ENCODE measurements at regions not wholly inside any gene's neighbourhood (a gene's known extent, or its start where the extent isn't known, plus 50 kb on each side); places are given as distances from the start of the nearest gene placed in this dataset.

DNA sequence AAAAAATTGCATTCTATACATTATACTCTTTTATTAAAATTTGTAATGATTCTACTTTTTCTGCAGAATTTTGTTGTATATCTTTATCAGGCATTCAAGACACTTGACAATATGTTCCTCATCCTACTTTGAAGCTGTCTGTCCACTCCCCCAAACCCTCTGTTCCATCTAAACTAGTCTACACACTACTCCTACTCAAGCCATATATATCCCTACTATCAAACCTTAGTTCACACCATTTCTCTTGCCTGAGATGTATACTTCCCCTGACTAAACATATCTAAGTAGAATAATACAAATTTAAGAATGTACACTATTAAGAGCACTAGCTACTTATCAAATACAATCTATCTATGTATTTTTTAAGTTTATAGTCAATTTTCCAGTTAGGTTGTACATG is 107.1 kb upstream of the FTMT start:
- no peak for DNase-seq
- no peak overlapping the region for H2AK5ac ChIP-seq (ENCODE audit: low read depth, low read length)
- no peak overlapping the region for H2BK15ac ChIP-seq (ENCODE audit: low read depth, low read length)
- no peak overlapping the region for H3K56ac ChIP-seq (ENCODE audit: extremely low read depth, insufficient read depth, low read length)
- no peaks in the 10 kb centered on the region for H3K79me1 ChIP-seq (ENCODE audit: low read depth in 1 of 2, low read length in 2 of 2)
- H2AFZ ChIP-seq (replicated peaks; ENCODE audit: low read length, poor library complexity): no peak overlapping the region
- H3K14ac ChIP-seq (replicated peaks; ENCODE audit: low read depth, low read length): no peak overlapping the region
- no peaks in the 10 kb centered on the region for H3K9me1 ChIP-seq (ENCODE audit: insufficient read depth, low read length)
- no peaks in the 10 kb centered on the region for H3K9me3 ChIP-seq (ENCODE audit: control insufficient read depth, insufficient read depth, low read length)
- H4K8ac ChIP-seq (ENCODE audit: low read depth in 2 of 2, low read length in 2 of 2): no peak overlapping the region
- intact Hi-C loops (cut with micrococcal nuclease): no loop called here
- no TSS peak for BruUV-seq (replicated peaks)
- H3K18ac ChIP-seq (ENCODE audit: low read depth, low read length): no peak overlapping the region
- ChIA-PET CTCF (no interaction called here), POLR2A (ENCODE audit: unreplicated experiment) (no interaction called here)
- no peak for ATAC-seq (ENCODE audit: low read depth)
- dilution Hi-C loops (cut with HindIII; ENCODE audit: low sequenced_read_pairs, unreplicated experiment): no loop called here
- no peak overlapping the region for H3K27ac ChIP-seq (ENCODE audit: insufficient read depth, low read length)
- no peak overlapping the region for H3K4me3 ChIP-seq (ENCODE audit: insufficient read depth, low read depth, low read length)
- H3K4me1 ChIP-seq (ENCODE audit: control insufficient read depth, insufficient read depth, low read length): no peaks in the 10 kb centered on the region
- H2BK5ac ChIP-seq (ENCODE audit: low read depth, low read length, poor library complexity, severe bottlenecking): no peak overlapping the region
- TF ChIP-seq RCOR1 (IDR thresholded peaks at IDR 0.05; ENCODE audit: insufficient replicate concordance, low read length): no peak
- no peak for TF ChIP-seq CEBPB (IDR thresholded peaks at IDR 0.05; ENCODE audit: low read depth, low read length)
- no peak for TF ChIP-seq CHD1 (IDR thresholded peaks at IDR 0.05; ENCODE audit: low read depth, low read length)
- TF ChIP-seq, protein P1, sequence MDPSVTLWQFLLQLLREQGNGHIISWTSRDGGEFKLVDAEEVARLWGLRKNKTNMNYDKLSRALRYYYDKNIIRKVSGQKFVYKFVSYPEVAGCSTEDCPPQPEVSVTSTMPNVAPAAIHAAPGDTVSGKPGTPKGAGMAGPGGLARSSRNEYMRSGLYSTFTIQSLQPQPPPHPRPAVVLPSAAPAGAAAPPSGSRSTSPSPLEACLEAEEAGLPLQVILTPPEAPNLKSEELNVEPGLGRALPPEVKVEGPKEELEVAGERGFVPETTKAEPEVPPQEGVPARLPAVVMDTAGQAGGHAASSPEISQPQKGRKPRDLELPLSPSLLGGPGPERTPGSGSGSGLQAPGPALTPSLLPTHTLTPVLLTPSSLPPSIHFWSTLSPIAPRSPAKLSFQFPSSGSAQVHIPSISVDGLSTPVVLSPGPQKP (IDR thresholded peaks at IDR 0.05; ENCODE audit: borderline replicate concordance, low read depth, low read length): no peak
- no peak for TF ChIP-seq NFE2L2 (IDR thresholded peaks at IDR 0.05; ENCODE audit: low read depth, low read length)
- no peak for TF ChIP-seq FOS (IDR thresholded peaks at IDR 0.05; ENCODE audit: low read depth, low read length)
- no peak for TF ChIP-seq POLR2A (IDR thresholded peaks at IDR 0.05; ENCODE audit: low read depth, low read length)
- no peak for TF ChIP-seq MAFK (IDR thresholded peaks at IDR 0.05; ENCODE audit: low read depth, low read length)
- TF ChIP-seq SMC3 (IDR thresholded peaks at IDR 0.05; ENCODE audit: low read depth, low read length): no peak
- no peak for TF ChIP-seq RFX5 (IDR thresholded peaks at IDR 0.05; ENCODE audit: low read depth, low read length)
- TF ChIP-seq, protein P2, sequence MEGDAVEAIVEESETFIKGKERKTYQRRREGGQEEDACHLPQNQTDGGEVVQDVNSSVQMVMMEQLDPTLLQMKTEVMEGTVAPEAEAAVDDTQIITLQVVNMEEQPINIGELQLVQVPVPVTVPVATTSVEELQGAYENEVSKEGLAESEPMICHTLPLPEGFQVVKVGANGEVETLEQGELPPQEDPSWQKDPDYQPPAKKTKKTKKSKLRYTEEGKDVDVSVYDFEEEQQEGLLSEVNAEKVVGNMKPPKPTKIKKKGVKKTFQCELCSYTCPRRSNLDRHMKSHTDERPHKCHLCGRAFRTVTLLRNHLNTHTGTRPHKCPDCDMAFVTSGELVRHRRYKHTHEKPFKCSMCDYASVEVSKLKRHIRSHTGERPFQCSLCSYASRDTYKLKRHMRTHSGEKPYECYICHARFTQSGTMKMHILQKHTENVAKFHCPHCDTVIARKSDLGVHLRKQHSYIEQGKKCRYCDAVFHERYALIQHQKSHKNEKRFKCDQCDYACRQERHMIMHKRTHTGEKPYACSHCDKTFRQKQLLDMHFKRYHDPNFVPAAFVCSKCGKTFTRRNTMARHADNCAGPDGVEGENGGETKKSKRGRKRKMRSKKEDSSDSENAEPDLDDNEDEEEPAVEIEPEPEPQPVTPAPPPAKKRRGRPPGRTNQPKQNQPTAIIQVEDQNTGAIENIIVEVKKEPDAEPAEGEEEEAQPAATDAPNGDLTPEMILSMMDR (conservative IDR thresholded peaks at IDR 0.05; ENCODE audit: low read depth, low read length): no peak
- TF ChIP-seq RAD21 (IDR thresholded peaks at IDR 0.05; ENCODE audit: low read length): no peak
- TF ChIP-seq, protein P3, sequence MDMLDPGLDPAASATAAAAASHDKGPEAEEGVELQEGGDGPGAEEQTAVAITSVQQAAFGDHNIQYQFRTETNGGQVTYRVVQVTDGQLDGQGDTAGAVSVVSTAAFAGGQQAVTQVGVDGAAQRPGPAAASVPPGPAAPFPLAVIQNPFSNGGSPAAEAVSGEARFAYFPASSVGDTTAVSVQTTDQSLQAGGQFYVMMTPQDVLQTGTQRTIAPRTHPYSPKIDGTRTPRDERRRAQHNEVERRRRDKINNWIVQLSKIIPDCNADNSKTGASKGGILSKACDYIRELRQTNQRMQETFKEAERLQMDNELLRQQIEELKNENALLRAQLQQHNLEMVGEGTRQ (IDR thresholded peaks at IDR 0.05; ENCODE audit: low read depth, low read length): no peak
- no peak for TF ChIP-seq MXI1 (IDR thresholded peaks at IDR 0.05; ENCODE audit: borderline replicate concordance, low read depth, low read length)
- no peak for TF ChIP-seq BHLHE40 (IDR thresholded peaks at IDR 0.05; ENCODE audit: low read depth, low read length)
- TF ChIP-seq MAZ (IDR thresholded peaks at IDR 0.05; ENCODE audit: borderline replicate concordance, low read depth, low read length): no peak
- no peak overlapping the region for H4K91ac ChIP-seq (ENCODE audit: insufficient read depth, low read depth, low read length)
- in situ Hi-C loops (cut with MboI; ENCODE audit: low sequenced_read_pairs): no loop called here
- no peak overlapping the region for H3K4ac ChIP-seq (ENCODE audit: low read depth, low read length)
- no peak overlapping the region for H3K23ac ChIP-seq (ENCODE audit: low read depth, low read length)
- no peaks in the 10 kb centered on the region for H3K27me3 ChIP-seq (ENCODE audit: control insufficient read depth, insufficient read depth, low read length)
- H2AK9ac ChIP-seq (replicated peaks; ENCODE audit: low read depth, low read length, poor library complexity): no peak overlapping the region
- H4K5ac ChIP-seq (ENCODE audit: low read depth, low read length): no peak overlapping the region
- H3K4me2 ChIP-seq (ENCODE audit: low read depth, low read length): no peak overlapping the region
- H3K9ac ChIP-seq (ENCODE audit: low read depth, low read length): no peak overlapping the region
- H2BK120ac ChIP-seq (ENCODE audit: low read depth, low read length): no peak overlapping the region
- H2BK20ac ChIP-seq (ENCODE audit: low read depth, low read length): no peak overlapping the region
- no peaks in the 10 kb centered on the region for H3K36me3 ChIP-seq (ENCODE audit: control insufficient read depth, insufficient read depth, low read length)
- H4K20me1 ChIP-seq (ENCODE audit: insufficient read depth, low read length): no peaks in the 10 kb centered on the region

All from IMR-90 (cell line).